DND-41 (cell line): ENCODE measurements at regions not wholly inside any gene's neighbourhood (a gene's known extent, or its start where the extent isn't known, plus 50 kb on each side); places are given as distances from the start of the nearest gene placed in this dataset.

ENCODE experiments used
- ATAC-seq: fragments of 200-7000 bp; cut with Tn5 transposase; 3 replicates; pipeline ENCODE4 v1.9.1; 2021; ENCODE audit warnings: low read depth; ENCODE audit not compliant: insufficient read depth
- DNase-seq: peaks from one replicate; pipeline ENCODE4 v3.0.0-alpha.2; 2020
- H2AFZ ChIP-seq: 2 replicates; pipeline ENCODE4 v1.6.0; 2012; ENCODE audit warnings: low read depth, low read length
- H3K27ac ChIP-seq: 2 replicates; pipeline ENCODE4 v1.5.1; 2012; ENCODE audit warnings: low read length, inconsistent platforms
- H3K27me3 ChIP-seq: fragments of 200-600 bp; sonication (generic); 2 replicates; pipeline ENCODE4 v1.6.0; 2012; ENCODE audit warnings: low read length, mild to moderate bottlenecking, inconsistent platforms; ENCODE audit not compliant: insufficient read depth, poor library complexity
- H3K36me3 ChIP-seq: 2 replicates; pipeline ENCODE4 v1.5.1; 2012; ENCODE audit warnings: low read length, inconsistent platforms; ENCODE audit not compliant: insufficient read depth
- H3K4me1 ChIP-seq: 2 replicates; pipeline ENCODE4 v1.5.1; 2012; ENCODE audit warnings: mild to moderate bottlenecking, low read length; ENCODE audit not compliant: insufficient read depth
- H3K4me2 ChIP-seq: 2 replicates; pipeline ENCODE4 v1.6.0; 2012; ENCODE audit warnings: mild to moderate bottlenecking, moderate library complexity, low read length, inconsistent platforms; ENCODE audit not compliant: insufficient read depth
- H3K4me3 ChIP-seq, 2 experiments: fragments of 200-600 bp in 1 of 2; shearing (Covaris generic) in 1 of 2; 2 replicates each; pipeline ENCODE4 v1.5.1; 2012 to 2016; ENCODE audit warnings: inconsistent platforms in 2 of 2, low read length in 2 of 2, mild to moderate bottlenecking in 2 of 2, low read depth in 1 of 2, moderate library complexity in 1 of 2
- H3K79me2 ChIP-seq: 2 replicates; pipeline ENCODE4 v1.6.0; 2012; ENCODE audit warnings: low read length, inconsistent platforms; ENCODE audit not compliant: insufficient read depth
- H3K9ac ChIP-seq: 2 replicates; pipeline ENCODE4 v1.6.0; 2012; ENCODE audit warnings: low read depth, mild to moderate bottlenecking, inconsistent platforms, low read length, moderate library complexity
- H3K9me3 ChIP-seq: 2 replicates; pipeline ENCODE4 v1.5.1; 2012; ENCODE audit warnings: low read length, moderate library complexity, mild to moderate bottlenecking, inconsistent platforms; ENCODE audit not compliant: insufficient read depth, severe bottlenecking
- H4K20me1 ChIP-seq: 2 replicates; pipeline ENCODE4 v1.6.0; 2012; ENCODE audit warnings: low read length; ENCODE audit not compliant: insufficient read depth
- CTCF ChIP-seq: IDR thresholded peaks from 2 replicates; pipeline ENCODE4 v1.5.1; 2012; ENCODE audit warnings: borderline replicate concordance, low read length, moderate library complexity, mild to moderate bottlenecking; ENCODE audit not compliant: poor library complexity, severe bottlenecking; ENCODE audit errors: extremely low read depth
- EZH2 ChIP-seq: IDR thresholded peaks from 3 replicates; pipeline ENCODE4 v1.6.1; 2012; ENCODE audit warnings: borderline replicate concordance, low read depth, mild to moderate bottlenecking, moderate library complexity, low read length, inconsistent platforms; ENCODE audit not compliant: severe bottlenecking

GRCh38 chr5:167790045-167790444 lies 501.4 kb upstream of the WWC1 start:
- no peak overlapping the region for H3K4me2 ChIP-seq
- no peak overlapping the region for H3K9ac ChIP-seq
- no peak for ATAC-seq

GRCh38 chr5:167790462-167791260 lies 500.8 kb upstream of the WWC1 start:
- no peaks in the 10 kb centered on the region for H3K9me3 ChIP-seq
- TF ChIP-seq CTCF (no peak), EZH2 (no peak)
- ATAC-seq (no peak), DNase-seq (no peak)
- no peaks in the 10 kb centered on the region for H3K27me3 ChIP-seq
- H3K36me3 ChIP-seq, result no peaks in the 10 kb centered on the region
- H4K20me1 ChIP-seq, result no peaks in the 10 kb centered on the region
- H3K27ac ChIP-seq, result no peak overlapping the region
- H3K4me1 ChIP-seq, result no peaks in the 10 kb centered on the region
- H3K4me3 ChIP-seq, result no peak overlapping the region
- H3K4me2 ChIP-seq, result no peak overlapping the region
- H3K79me2 ChIP-seq, result no peaks in the 10 kb centered on the region
- no peak overlapping the region for H2AFZ ChIP-seq
- H3K9ac ChIP-seq, result no peak overlapping the region

More at GRCh38 chr5:167790045-167790444, 501.4 kb upstream of the WWC1 start:
- no peaks in the 10 kb centered on the region for H3K4me1 ChIP-seq
- no peak for DNase-seq
- no peak overlapping the region for H3K27ac ChIP-seq
- H4K20me1 ChIP-seq, result no peaks in the 10 kb centered on the region
- no peaks in the 10 kb centered on the region for H3K36me3 ChIP-seq
- H3K79me2 ChIP-seq, result no peaks in the 10 kb centered on the region
- no peak overlapping the region for H2AFZ ChIP-seq
- TF ChIP-seq EZH2 (no peak), CTCF (no peak)
- no peaks in the 10 kb centered on the region for H3K9me3 ChIP-seq
- no peak overlapping the region for H3K4me3 ChIP-seq
- no peaks in the 10 kb centered on the region for H3K27me3 ChIP-seq

GRCh38 chr5:167792514-167792913 lies 498.9 kb upstream of the WWC1 start:
- H3K36me3 ChIP-seq, result no peaks in the 10 kb centered on the region
- H3K79me2 ChIP-seq, result no peaks in the 10 kb centered on the region
- no peaks in the 10 kb centered on the region for H4K20me1 ChIP-seq
- H2AFZ ChIP-seq, result no peak overlapping the region
- H3K9ac ChIP-seq, result no peak overlapping the region
- H3K27ac ChIP-seq, result no peak overlapping the region
- H3K27me3 ChIP-seq, result no peaks in the 10 kb centered on the region
- H3K4me3 ChIP-seq, result no peak overlapping the region
- DNase-seq, result no peak
- no peak for ATAC-seq
- H3K4me2 ChIP-seq, result no peak overlapping the region
- H3K4me1 ChIP-seq, result no peaks in the 10 kb centered on the region
- H3K9me3 ChIP-seq, result no peaks in the 10 kb centered on the region
- no peak for TF ChIP-seq CTCF
- TF ChIP-seq EZH2, result no peak
